Liver (tissue), 7 donors: ENCODE measurements at regions not wholly inside any gene's neighbourhood (a gene's known extent, or its start where the extent isn't known, plus 50 kb on each side); places are given as distances from the start of the nearest gene placed in this dataset.

ENCODE experiments used
- DNase-seq: peaks from one replicate; pipeline ENCODE4 v3.0.0-alpha.2; 2017; ENCODE audit warnings: low spot score
- H3K27ac ChIP-seq, 2 donors: one replicate each; pipeline ENCODE4 v1.7.0; 2013; ENCODE audit warnings: inconsistent platforms in 2 of 2, low read length in 2 of 2, control low read depth in 1 of 2, low read depth in 1 of 2, mild to moderate bottlenecking in 1 of 2
- H3K27me3 ChIP-seq, 4 donors: one replicate each; pipeline versions ENCODE4 v1.6.1 to v1.7.0; 2013; ENCODE audit warnings: low read length in 3 of 4, inconsistent platforms in 1 of 4, mild to moderate bottlenecking in 1 of 4, moderate library complexity in 1 of 4; ENCODE audit not compliant: control insufficient read depth in 4 of 4, insufficient read depth in 4 of 4
- H3K36me3 ChIP-seq, 4 donors: one replicate each; pipeline versions ENCODE4 v1.6.1 to v1.7.0; 2013; ENCODE audit warnings: low read length in 3 of 4, mild to moderate bottlenecking in 3 of 4, low read depth in 1 of 4, moderate library complexity in 1 of 4; ENCODE audit not compliant: control insufficient read depth in 4 of 4, insufficient read depth in 3 of 4
- H3K4me1 ChIP-seq, 4 donors: one replicate each; pipeline versions ENCODE4 v1.6.1 to v1.7.0; 2013; ENCODE audit warnings: low read length in 3 of 4, mild to moderate bottlenecking in 3 of 4, moderate library complexity in 1 of 4; ENCODE audit not compliant: control insufficient read depth in 4 of 4, insufficient read depth in 4 of 4
- H3K4me3 ChIP-seq, 3 donors: one replicate each; pipeline versions ENCODE4 v1.6.1 to v1.7.0; 2013; ENCODE audit warnings: low read length in 3 of 3, control low read depth in 1 of 3, low read depth in 1 of 3, mild to moderate bottlenecking in 1 of 3
- H3K9ac ChIP-seq, 2 donors: one replicate each; pipeline ENCODE4 v1.7.0; 2013; ENCODE audit warnings: low read length in 2 of 2, mild to moderate bottlenecking in 2 of 2, moderate library complexity in 2 of 2, control low read depth in 1 of 2, low read depth in 1 of 2
- H3K9me3 ChIP-seq, 4 donors: one replicate each; pipeline versions ENCODE4 v1.6.1 to v1.7.0; 2013; ENCODE audit warnings: low read length in 3 of 4; ENCODE audit not compliant: control insufficient read depth in 4 of 4
- ATF3 ChIP-seq: IDR thresholded peaks from 2 replicates; pipeline ENCODE4 v1.6.1; 2016; ENCODE audit warnings: antibody characterized with exemption
- FOXA2 ChIP-seq: IDR thresholded peaks from 2 replicates; pipeline ENCODE4 v1.6.1; 2016; ENCODE audit warnings: antibody characterized with exemption
- GABPA ChIP-seq, 2 donors: IDR thresholded peaks in 1 of 2; conservative IDR thresholded peaks in 1 of 2; 2 replicates each; pipeline ENCODE4 v1.6.1; 2016; ENCODE audit warnings: antibody characterized with exemption in 2 of 2, mild to moderate bottlenecking in 1 of 2, moderate library complexity in 1 of 2
- HNF4A ChIP-seq, 2 donors: conservative IDR thresholded peaks; 2 replicates each; pipeline ENCODE4 v1.6.1; 2016; ENCODE audit warnings: antibody characterized with exemption in 2 of 2, mild to moderate bottlenecking in 2 of 2
- HNF4G ChIP-seq: IDR thresholded peaks from 2 replicates; pipeline ENCODE4 v1.6.1; 2016; ENCODE audit warnings: antibody characterized with exemption
- JUND ChIP-seq, 2 donors: IDR thresholded peaks; 2 replicates each; pipeline ENCODE4 v1.6.1; 2016; ENCODE audit warnings: antibody characterized with exemption in 2 of 2
- MAX ChIP-seq: IDR thresholded peaks from 2 replicates; pipeline ENCODE4 v1.6.1; 2016; ENCODE audit warnings: antibody characterized with exemption
- NR2F2 ChIP-seq: IDR thresholded peaks from 2 replicates; pipeline ENCODE4 v1.6.1; 2016; ENCODE audit warnings: antibody characterized with exemption
- RAD21 ChIP-seq, 2 donors: IDR thresholded peaks; 2 replicates each; pipeline ENCODE4 v1.6.1; 2016; ENCODE audit warnings: antibody characterized with exemption in 2 of 2, mild to moderate bottlenecking in 2 of 2
- RXRA ChIP-seq, 2 donors: IDR thresholded peaks; 2 replicates each; pipeline ENCODE4 v1.6.1; 2017 to 2018; ENCODE audit warnings: antibody characterized with exemption in 2 of 2, mild to moderate bottlenecking in 1 of 2
- SP1 ChIP-seq: IDR thresholded peaks from 2 replicates; pipeline ENCODE4 v1.6.1; 2018; ENCODE audit warnings: antibody characterized with exemption, mild to moderate bottlenecking
- TAF1 ChIP-seq: conservative IDR thresholded peaks from 2 replicates; pipeline ENCODE4 v1.6.1; 2016; ENCODE audit warnings: antibody characterized with exemption, mild to moderate bottlenecking
- YY1 ChIP-seq: IDR thresholded peaks from 2 replicates; pipeline ENCODE4 v1.6.1; 2016; ENCODE audit warnings: antibody characterized with exemption, mild to moderate bottlenecking
- ZBTB33 ChIP-seq: IDR thresholded peaks from 2 replicates; pipeline ENCODE4 v1.6.1; 2016; ENCODE audit warnings: antibody characterized with exemption
- WGBS: extraction: QIAGEN DNeasy Blood & Tissue Kit; methylation state at CpG from one replicate; pipeline ENCODE4 v1.1.7; 2013; 5-methylcytosine and 5-hydroxymethylcytosine counted together
- TF ChIP-seq, protein P1 (sequence below): IDR thresholded peaks from 2 replicates; pipeline ENCODE4 v1.6.1; 2016; ENCODE audit warnings: antibody characterized with exemption, mild to moderate bottlenecking
- donor health status: healthy.
- donor health status: healthy.
- donor health status: healthy.
- donor health status: healthy.

DNA sequence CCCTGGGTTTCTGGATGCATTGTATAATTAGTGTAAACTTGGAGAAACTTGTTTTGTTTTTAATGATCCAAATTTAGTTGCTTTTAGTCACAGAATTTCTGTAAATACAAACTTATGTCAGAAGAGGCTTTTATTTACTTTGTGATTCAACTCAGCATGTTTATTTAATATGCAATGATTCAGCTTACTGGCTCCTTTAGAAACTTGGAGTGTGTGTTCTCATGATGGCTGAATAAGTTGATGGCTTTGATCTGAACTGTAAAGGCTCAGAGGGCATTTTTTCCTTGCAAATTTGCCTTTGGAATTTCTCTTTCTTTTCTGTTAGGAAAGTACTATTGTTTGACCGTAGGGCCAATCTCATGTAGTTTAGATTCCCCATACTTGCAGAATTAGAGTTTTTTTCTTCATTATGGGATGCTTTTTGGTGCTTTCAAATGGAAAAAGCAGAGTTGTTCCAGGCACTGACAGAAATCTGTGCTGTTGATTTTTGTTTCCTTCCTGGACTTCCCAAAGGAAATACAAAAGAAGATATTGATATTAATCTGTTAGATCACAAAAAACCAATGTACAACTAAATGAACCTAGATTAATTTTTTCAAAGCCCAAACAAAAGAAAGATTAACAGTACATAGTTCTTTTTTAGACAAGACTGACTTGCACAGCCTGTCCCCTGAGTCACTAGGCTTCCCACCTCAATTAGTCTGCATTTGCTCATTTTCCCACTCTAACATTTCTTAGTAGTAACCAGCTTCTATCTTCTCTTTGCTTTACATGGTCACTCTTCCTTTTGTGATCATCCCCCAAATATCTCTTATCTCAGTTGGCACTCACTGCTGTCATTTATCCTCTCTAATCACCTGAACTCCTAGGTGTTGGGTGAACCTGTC, 96.8 kb upstream of the AGR3 start:
- Histone ChIP-seq H3K27ac (peak overlapping the region in 1 of 2 donors; percentile 31), H3K9ac (no peak overlapping the region), H3K4me3 (no peak overlapping the region), H3K4me1 (peaks cover 0 to 7% (median 0%) of the 10 kb centered on the region in 4 donors), H3K27me3 (peaks cover 0 to 2% (median 0%) of the 10 kb centered on the region in 4 donors), H3K36me3 (no peaks in the 10 kb centered on the region), H3K9me3 (no peaks in the 10 kb centered on the region)
- DNase-seq, result no peak
- TF ChIP-seq HNF4A (conservative IDR thresholded peaks at IDR 0.05) (no peak), RAD21 (IDR thresholded peaks at IDR 0.05) (no peak), FOXA2 (peak; percentile 47), ATF3 (no peak), GABPA (IDR thresholded peaks at IDR 0.05 in 1 of 2, conservative IDR thresholded peaks at IDR 0.05 in 1 of 2) (no peak)
- 78% methylated on average over 1 of the region's 1 CpG for WGBS

GRCh38 chr7:16980539-16980938, 98.8 kb upstream of the AGR3 start:
- TF ChIP-seq FOXA2 (no peak), HNF4G (no peak), ZBTB33 (no peak), NR2F2 (no peak), SP1 (no peak), ATF3 (no peak), JUND (IDR thresholded peaks at IDR 0.05) (no peak), RAD21 (IDR thresholded peaks at IDR 0.05) (no peak), HNF4A (conservative IDR thresholded peaks at IDR 0.05) (no peak), TAF1 (no peak), YY1 (no peak), RXRA (IDR thresholded peaks at IDR 0.05) (no peak), MAX (no peak)
- TF ChIP-seq, protein P1, sequence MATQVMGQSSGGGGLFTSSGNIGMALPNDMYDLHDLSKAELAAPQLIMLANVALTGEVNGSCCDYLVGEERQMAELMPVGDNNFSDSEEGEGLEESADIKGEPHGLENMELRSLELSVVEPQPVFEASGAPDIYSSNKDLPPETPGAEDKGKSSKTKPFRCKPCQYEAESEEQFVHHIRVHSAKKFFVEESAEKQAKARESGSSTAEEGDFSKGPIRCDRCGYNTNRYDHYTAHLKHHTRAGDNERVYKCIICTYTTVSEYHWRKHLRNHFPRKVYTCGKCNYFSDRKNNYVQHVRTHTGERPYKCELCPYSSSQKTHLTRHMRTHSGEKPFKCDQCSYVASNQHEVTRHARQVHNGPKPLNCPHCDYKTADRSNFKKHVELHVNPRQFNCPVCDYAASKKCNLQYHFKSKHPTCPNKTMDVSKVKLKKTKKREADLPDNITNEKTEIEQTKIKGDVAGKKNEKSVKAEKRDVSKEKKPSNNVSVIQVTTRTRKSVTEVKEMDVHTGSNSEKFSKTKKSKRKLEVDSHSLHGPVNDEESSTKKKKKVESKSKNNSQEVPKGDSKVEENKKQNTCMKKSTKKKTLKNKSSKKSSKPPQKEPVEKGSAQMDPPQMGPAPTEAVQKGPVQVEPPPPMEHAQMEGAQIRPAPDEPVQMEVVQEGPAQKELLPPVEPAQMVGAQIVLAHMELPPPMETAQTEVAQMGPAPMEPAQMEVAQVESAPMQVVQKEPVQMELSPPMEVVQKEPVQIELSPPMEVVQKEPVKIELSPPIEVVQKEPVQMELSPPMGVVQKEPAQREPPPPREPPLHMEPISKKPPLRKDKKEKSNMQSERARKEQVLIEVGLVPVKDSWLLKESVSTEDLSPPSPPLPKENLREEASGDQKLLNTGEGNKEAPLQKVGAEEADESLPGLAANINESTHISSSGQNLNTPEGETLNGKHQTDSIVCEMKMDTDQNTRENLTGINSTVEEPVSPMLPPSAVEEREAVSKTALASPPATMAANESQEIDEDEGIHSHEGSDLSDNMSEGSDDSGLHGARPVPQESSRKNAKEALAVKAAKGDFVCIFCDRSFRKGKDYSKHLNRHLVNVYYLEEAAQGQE, result no peak
- no peaks in the 10 kb centered on the region for H3K9me3 ChIP-seq
- no peak overlapping the region for H3K4me3 ChIP-seq
- H3K36me3 ChIP-seq, result no peaks in the 10 kb centered on the region
- DNase-seq, result no peak
- H3K9ac ChIP-seq, result no peak overlapping the region
- H3K27me3 ChIP-seq, result peaks cover 0 to 2% (median 0%) of the 10 kb centered on the region in 4 donors
- H3K27ac ChIP-seq, result no peak overlapping the region
- H3K4me1 ChIP-seq, result peaks cover 0 to 7% (median 0%) of the 10 kb centered on the region in 4 donors
- 90% methylated on average over 4 of the region's 4 CpGs for WGBS
